LoVo (cell line): ENCODE measurements at regions not wholly inside any gene's neighbourhood (a gene's known extent, or its start where the extent isn't known, plus 50 kb on each side); places are given as distances from the start of the nearest gene placed in this dataset.
"Not testable (repeated sequence)": the region's sequence is repeated elsewhere in the genome, so short reads cannot be mapped to it uniquely, and the experiment has no call there.

Source experiments
- DNase-seq: peaks from one replicate; pipeline ENCODE4 v3.0.0-alpha.2; 2016; ENCODE audit warnings: low spot score

- DNase-seq: no peak
Measured at GRCh38 chr7:94109556-94109955, 105.4 kb upstream of the BET1 start.

GRCh38 chr7:94111009-94111408 lies 106.9 kb upstream of the BET1 start:
- DNase-seq: no peak

GRCh38 chr7:94115316-94115715 lies 111.2 kb upstream of the BET1 start:
- DNase-seq: no peak

- no peak for DNase-seq
Measured at GRCh38 chr7:94123136-94123535, 119.0 kb upstream of the BET1 start.

GRCh38 chr7:94127026-94127425 lies 122.9 kb upstream of the BET1 start:
- DNase-seq: no peak

- no peak for DNase-seq
Measured at GRCh38 chr7:94128072-94128471, 123.9 kb upstream of the BET1 start.

- peak; percentile 45 for DNase-seq
Measured at GRCh38 chr7:94129443-94130140, 125.4 kb upstream of the BET1 start.

- no peak for DNase-seq
Measured at GRCh38 chr7:94130716-94131115, 126.6 kb upstream of the BET1 start.

GRCh38 chr7:94133460-94133859 lies 129.3 kb upstream of the BET1 start:
- no peak for DNase-seq

- no peak for DNase-seq
Measured at GRCh38 chr7:94135180-94135579, 131.0 kb upstream of the BET1 start.

GRCh38 chr7:94142281-94142680 lies 138.1 kb upstream of the BET1 start:
- no peak for DNase-seq

GRCh38 chr7:94145602-94146001 lies 141.4 kb upstream of the BET1 start:
- no peak for DNase-seq

GRCh38 chr7:94146408-94146807 lies 142.3 kb upstream of the BET1 start:
- DNase-seq: no peak

GRCh38 chr7:94149789-94150545 lies 145.8 kb upstream of the BET1 start:
- no peak for DNase-seq

GRCh38 chr7:94154182-94154581 lies 150.0 kb upstream of the BET1 start:
- DNase-seq: no peak

GRCh38 chr7:94154858-94155257 lies 150.7 kb upstream of the BET1 start:
- no peak for DNase-seq

GRCh38 chr7:94157659-94158306 lies 153.6 kb upstream of the BET1 start:
- not testable (repeated sequence) for DNase-seq

- no peak for DNase-seq
Measured at GRCh38 chr7:94160719-94161435, 156.7 kb upstream of the BET1 start.

- DNase-seq: no peak
Measured at GRCh38 chr7:94161476-94161875, 157.3 kb upstream of the BET1 start.

GRCh38 chr7:94169682-94170081 lies 165.5 kb upstream of the BET1 start:
- DNase-seq: no peak

GRCh38 chr7:94170836-94171235 lies 166.7 kb upstream of the BET1 start:
- no peak for DNase-seq

- DNase-seq: no peak
Measured at GRCh38 chr7:94173436-94173835, 169.3 kb upstream of the BET1 start.

- no peak for DNase-seq
Measured at GRCh38 chr7:94174375-94174774, 170.2 kb upstream of the BET1 start.
